ENCODE measurements at regions not wholly inside any gene's neighbourhood (a gene's known extent, or its start where the extent isn't known, plus 50 kb on each side); places are given as distances from the start of the nearest gene placed in this dataset.
"Not testable (repeated sequence)": the region's sequence is repeated elsewhere in the genome, so short reads cannot be mapped to it uniquely, and the experiment has no call there.

DNA sequence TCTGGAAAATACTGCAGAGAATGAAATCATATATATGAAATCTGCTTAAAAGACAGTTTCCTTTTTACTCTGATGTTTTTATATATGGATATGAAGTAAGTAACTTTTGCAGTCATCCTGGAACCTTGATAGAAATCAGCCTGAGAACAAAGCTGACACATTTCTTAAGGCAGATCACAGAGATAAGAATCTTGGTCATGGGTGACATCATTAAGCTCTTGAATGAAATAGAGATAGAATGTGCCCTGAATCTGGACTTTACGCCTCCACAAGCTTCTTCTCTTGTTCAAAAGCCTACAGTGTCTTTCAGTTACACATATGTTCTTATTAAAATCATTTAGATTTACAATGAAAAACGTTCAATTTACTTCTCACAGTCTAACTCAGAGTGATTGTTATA lies 319.1 kb upstream of the CNTNAP2 start:
- TF ChIP-seq, protein P1, sequence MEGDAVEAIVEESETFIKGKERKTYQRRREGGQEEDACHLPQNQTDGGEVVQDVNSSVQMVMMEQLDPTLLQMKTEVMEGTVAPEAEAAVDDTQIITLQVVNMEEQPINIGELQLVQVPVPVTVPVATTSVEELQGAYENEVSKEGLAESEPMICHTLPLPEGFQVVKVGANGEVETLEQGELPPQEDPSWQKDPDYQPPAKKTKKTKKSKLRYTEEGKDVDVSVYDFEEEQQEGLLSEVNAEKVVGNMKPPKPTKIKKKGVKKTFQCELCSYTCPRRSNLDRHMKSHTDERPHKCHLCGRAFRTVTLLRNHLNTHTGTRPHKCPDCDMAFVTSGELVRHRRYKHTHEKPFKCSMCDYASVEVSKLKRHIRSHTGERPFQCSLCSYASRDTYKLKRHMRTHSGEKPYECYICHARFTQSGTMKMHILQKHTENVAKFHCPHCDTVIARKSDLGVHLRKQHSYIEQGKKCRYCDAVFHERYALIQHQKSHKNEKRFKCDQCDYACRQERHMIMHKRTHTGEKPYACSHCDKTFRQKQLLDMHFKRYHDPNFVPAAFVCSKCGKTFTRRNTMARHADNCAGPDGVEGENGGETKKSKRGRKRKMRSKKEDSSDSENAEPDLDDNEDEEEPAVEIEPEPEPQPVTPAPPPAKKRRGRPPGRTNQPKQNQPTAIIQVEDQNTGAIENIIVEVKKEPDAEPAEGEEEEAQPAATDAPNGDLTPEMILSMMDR (IDR thresholded peaks at IDR 0.05) = no peak
- no peak for TF ChIP-seq POLR2A (IDR thresholded peaks at IDR 0.05)
- 62 to 63% methylated on average over 2 of the region's 2 CpGs for WGBS, 2 donors
- intact Hi-C loops (cut with DNase I; ENCODE audit: low total_unique reads) = no loop called here
- DNase-seq (ENCODE audit: low spot score in 2 of 2) = no peak
- H3K4me3 ChIP-seq (ENCODE audit: low read depth, poor library complexity, severe bottlenecking) = no peak overlapping the region

DNA sequence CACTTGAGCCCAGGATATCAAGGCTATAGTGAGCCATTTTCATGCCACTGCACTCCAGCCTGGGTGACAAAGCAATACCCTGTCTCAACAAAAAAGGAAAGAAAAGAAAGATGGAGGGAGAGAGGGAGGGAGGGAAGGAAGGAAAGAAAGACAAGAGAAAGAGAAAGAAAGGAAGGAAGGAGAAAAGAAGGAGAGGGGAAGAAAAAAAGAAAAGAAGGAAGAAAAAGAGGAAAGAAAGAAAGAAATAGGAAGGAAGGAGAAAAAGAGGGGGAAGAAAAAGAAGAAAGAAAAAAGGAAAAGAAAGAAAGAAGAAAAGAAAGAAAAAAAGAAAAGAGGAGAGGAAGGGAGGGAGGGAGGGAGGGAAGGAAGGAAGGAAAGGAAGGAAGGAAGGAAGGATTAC lies 321.5 kb upstream of the CNTNAP2 start:
- intact Hi-C loops (cut with DNase I; ENCODE audit: low total_unique reads) = no loop called here
- no peak overlapping the region for H3K4me3 ChIP-seq (ENCODE audit: low read depth, poor library complexity, severe bottlenecking)
- TF ChIP-seq, protein P1 (IDR thresholded peaks at IDR 0.05) = no peak
- no peak for TF ChIP-seq POLR2A (IDR thresholded peaks at IDR 0.05)

DNA sequence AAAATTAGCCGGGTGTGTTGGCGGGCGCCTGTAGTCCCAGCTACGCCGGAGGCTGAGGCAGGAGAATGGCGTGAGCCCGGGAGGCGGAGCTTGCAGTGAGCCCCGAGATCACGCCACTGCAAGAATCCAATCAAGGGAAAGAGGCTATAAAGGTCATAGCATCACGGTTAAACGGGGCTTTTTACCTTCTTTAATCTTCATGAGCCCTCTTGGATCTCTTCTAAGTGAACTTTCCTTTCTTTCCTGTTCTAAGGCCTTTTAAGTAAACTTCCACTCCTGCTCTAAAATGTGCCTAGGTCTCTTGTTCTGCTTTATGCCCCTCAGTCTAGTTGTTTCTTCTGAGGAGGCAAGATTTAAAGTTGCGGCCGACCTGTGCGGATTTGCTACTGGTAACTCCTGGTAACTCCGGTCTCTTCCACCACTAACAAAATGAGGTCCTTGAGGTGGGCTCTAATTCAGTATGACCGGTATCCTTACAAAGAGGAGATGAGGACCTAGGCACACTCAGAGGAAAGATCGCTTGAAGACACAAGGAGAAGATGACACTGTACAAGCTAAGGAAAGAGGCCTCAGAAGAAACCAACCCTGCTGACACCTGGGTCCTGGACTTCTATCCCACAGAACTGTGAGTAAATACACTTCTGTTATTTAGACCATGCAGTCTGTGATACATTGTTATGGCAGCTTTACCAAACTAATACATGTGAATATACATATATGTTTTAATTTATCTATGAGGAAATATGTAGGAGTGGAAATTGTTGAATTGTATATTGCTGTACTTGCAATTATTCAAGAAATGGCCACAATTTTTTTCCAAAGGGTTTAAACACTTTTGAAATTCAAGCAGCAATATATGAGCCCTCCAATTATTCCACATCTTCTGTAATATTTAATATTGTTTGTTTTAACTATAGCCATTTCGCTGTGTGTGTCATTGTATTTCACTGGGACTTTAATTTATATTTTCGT lies 331.5 kb upstream of the CNTNAP2 start:
- TF ChIP-seq, protein P1 (IDR thresholded peaks at IDR 0.05) = no peak
- no peak for TF ChIP-seq POLR2A (IDR thresholded peaks at IDR 0.05)
- WGBS, 2 donors = 92 to 95% methylated on average over 20 of the region's 20 CpGs
- intact Hi-C loops (cut with DNase I; ENCODE audit: low total_unique reads) = no loop called here

More for the DNA sequence above, 321.5 kb upstream of the CNTNAP2 start:
- no peak for DNase-seq (ENCODE audit: low spot score in 2 of 2)

DNA sequence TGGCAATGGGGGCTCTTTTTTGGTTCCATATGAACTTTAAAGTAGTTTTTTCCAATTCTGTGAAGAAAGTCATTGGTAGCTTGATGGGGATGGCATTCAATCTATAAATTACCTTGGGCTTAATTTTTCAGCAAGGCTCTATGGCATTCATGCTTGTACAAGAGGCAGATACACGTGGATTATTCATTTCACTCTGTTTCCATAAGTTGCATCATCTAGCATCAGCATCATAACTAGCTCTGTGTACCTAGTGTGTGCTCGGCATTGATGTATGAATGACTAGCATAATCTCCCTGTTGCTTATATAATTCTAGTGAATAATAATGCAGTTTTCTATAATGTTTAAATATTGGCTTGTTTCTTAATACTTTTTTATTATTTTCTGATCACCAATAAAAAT lies 335.2 kb upstream of the CNTNAP2 start:
- WGBS, 2 donors = 70 to 72% methylated on average over 2 of the region's 2 CpGs
- H3K4me3 ChIP-seq (ENCODE audit: low read depth, poor library complexity, severe bottlenecking); intact Hi-C loops (cut with DNase I; ENCODE audit: low total_unique reads); DNase-seq (ENCODE audit: low spot score in 2 of 2): not testable (repeated sequence)

More for the DNA sequence above, 331.5 kb upstream of the CNTNAP2 start:
- no peak for DNase-seq (ENCODE audit: low spot score in 2 of 2)
- no peak overlapping the region for H3K4me3 ChIP-seq (ENCODE audit: low read depth, poor library complexity, severe bottlenecking)

DNA sequence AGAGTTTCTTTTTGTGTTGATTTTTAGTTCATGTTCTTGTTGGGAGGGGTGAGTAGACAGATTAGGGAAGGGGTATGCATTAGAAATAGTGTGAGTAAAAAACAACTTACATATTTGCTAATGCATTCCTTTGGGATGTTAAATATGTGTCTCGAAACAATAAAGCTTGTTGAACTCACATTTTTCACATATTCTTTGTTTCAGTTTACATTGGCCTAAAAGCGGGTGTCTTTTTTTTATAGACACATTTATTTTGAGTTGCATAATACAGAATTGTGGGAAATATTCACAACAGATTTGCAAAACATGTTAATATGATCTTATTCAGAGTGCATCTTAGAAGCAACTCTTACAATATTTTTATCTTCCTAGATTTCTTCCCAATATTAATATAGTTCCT lies 337.5 kb upstream of the CNTNAP2 start:
- WGBS, 2 donors = 40 to 47% methylated on average over 2 of the region's 2 CpGs
- no peak for TF ChIP-seq POLR2A (IDR thresholded peaks at IDR 0.05)
- TF ChIP-seq, protein P1 (IDR thresholded peaks at IDR 0.05) = no peak
- no peak for DNase-seq (ENCODE audit: low spot score in 2 of 2)
- intact Hi-C loops (cut with DNase I; ENCODE audit: low total_unique reads) = no loop called here
- H3K4me3 ChIP-seq (ENCODE audit: low read depth, poor library complexity, severe bottlenecking) = no peak overlapping the region

DNA sequence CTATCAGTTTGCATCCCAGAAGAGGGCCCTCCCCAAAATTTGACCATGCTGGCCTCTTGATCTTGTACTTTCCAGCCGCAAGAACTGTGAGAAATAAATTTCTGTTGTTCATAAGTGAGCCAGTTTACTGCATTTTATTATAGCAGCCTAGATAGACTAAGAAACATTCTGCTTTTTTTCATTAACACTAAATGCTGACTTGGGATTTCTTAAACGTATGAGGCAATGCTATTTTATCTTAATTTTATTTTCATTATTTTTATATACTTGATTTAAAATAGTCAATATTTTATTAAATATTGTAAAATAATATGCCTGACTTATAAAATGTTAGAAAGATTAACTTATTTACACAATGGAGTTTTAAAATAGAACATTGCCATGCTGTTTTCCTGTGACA lies 341.8 kb upstream of the CNTNAP2 start:
- intact Hi-C loops (cut with DNase I; ENCODE audit: low total_unique reads) = no loop called here
- 64 to 67% methylated on average over 2 of the region's 2 CpGs for WGBS, 2 donors

More for the DNA sequence above, 341.8 kb upstream of the CNTNAP2 start:
- no peak overlapping the region for H3K4me3 ChIP-seq (ENCODE audit: low read depth, poor library complexity, severe bottlenecking)
- TF ChIP-seq POLR2A (IDR thresholded peaks at IDR 0.05) = no peak
- TF ChIP-seq, protein P1 (IDR thresholded peaks at IDR 0.05) = no peak
- no peak for DNase-seq (ENCODE audit: low spot score in 2 of 2)
